ENCODE measurements at regions not wholly inside any gene's neighbourhood (a gene's known extent, or its start where the extent isn't known, plus 50 kb on each side); places are given as distances from the start of the nearest gene placed in this dataset.

- Histone ChIP-seq H3K27ac (ENCODE audit: low read depth in 1 of 2, low read length in 2 of 2) (no peak overlapping the region), H3K27me3 (ENCODE audit: control insufficient read depth in 4 of 4, insufficient read depth in 4 of 4, low read length in 3 of 4) (no peaks in the 10 kb centered on the region), H3K4me3 (ENCODE audit: low read depth in 1 of 3, low read length in 3 of 3) (no peak overlapping the region), H3K36me3 (ENCODE audit: control insufficient read depth in 4 of 4, insufficient read depth in 3 of 4, low read depth in 1 of 4, low read length in 3 of 4) (no peaks in the 10 kb centered on the region), H3K9ac (ENCODE audit: low read depth in 1 of 2, low read length in 2 of 2) (no peak overlapping the region), H3K4me1 (ENCODE audit: control insufficient read depth in 4 of 4, insufficient read depth in 4 of 4, low read length in 3 of 4) (no peaks in the 10 kb centered on the region), H3K9me3 (ENCODE audit: control insufficient read depth in 4 of 4, low read length in 3 of 4) (peaks cover 0 to 2% (median 0%) of the 10 kb centered on the region in 4 donors)
- TF ChIP-seq JUND (IDR thresholded peaks at IDR 0.05) (no peak), TAF1 (conservative IDR thresholded peaks at IDR 0.05) (no peak), HNF4A (conservative IDR thresholded peaks at IDR 0.05) (no peak), ATF3 (IDR thresholded peaks at IDR 0.05) (no peak), FOXA2 (IDR thresholded peaks at IDR 0.05) (no peak), SP1 (IDR thresholded peaks at IDR 0.05) (no peak), EGR1 (IDR thresholded peaks at IDR 0.05; ENCODE audit: low read depth in 2 of 2) (no peak), MAX (IDR thresholded peaks at IDR 0.05) (no peak)
- no peak for DNase-seq (ENCODE audit: low spot score)
- WGBS, result 85% methylated on average over 2 of the region's 2 CpGs
These were observed 265.3 kb downstream of the MYCN start for GRCh38 chr2:16205631-16206030.

GRCh38 chr2:16204886-16205620, 264.7 kb downstream of the MYCN start:
- Histone ChIP-seq H3K27me3 (ENCODE audit: control insufficient read depth in 4 of 4, insufficient read depth in 4 of 4, low read length in 3 of 4) (no peaks in the 10 kb centered on the region), H3K9ac (ENCODE audit: low read depth in 1 of 2, low read length in 2 of 2) (no peak overlapping the region), H3K27ac (ENCODE audit: low read depth in 1 of 2, low read length in 2 of 2) (no peak overlapping the region), H3K9me3 (ENCODE audit: control insufficient read depth in 4 of 4, low read length in 3 of 4) (peaks cover 0 to 2% (median 0%) of the 10 kb centered on the region in 4 donors), H3K4me1 (ENCODE audit: control insufficient read depth in 4 of 4, insufficient read depth in 4 of 4, low read length in 3 of 4) (no peaks in the 10 kb centered on the region), H3K4me3 (ENCODE audit: low read depth in 1 of 3, low read length in 3 of 3) (no peak overlapping the region), H3K36me3 (ENCODE audit: control insufficient read depth in 4 of 4, insufficient read depth in 3 of 4, low read depth in 1 of 4, low read length in 3 of 4) (no peaks in the 10 kb centered on the region)
- no peak for TF ChIP-seq GABPA (IDR thresholded peaks at IDR 0.05 in 1 of 2, conservative IDR thresholded peaks at IDR 0.05 in 1 of 2)
- no peak for TF ChIP-seq RXRA (IDR thresholded peaks at IDR 0.05)
- no peak for TF ChIP-seq FOXA1 (IDR thresholded peaks at IDR 0.05)
- TF ChIP-seq CTCF (IDR thresholded peaks at IDR 0.05; ENCODE audit: low read depth, low read length, missing input control), result no peak
- no peak for TF ChIP-seq REST (IDR thresholded peaks at IDR 0.05)
- no peak for TF ChIP-seq SP1 (IDR thresholded peaks at IDR 0.05)
- TF ChIP-seq YY1 (IDR thresholded peaks at IDR 0.05), result no peak
- no peak for TF ChIP-seq FOXA2 (IDR thresholded peaks at IDR 0.05)
- TF ChIP-seq JUND (IDR thresholded peaks at IDR 0.05), result no peak
- TF ChIP-seq ATF3 (IDR thresholded peaks at IDR 0.05), result no peak
- no peak for TF ChIP-seq MAX (IDR thresholded peaks at IDR 0.05)
- TF ChIP-seq EGR1 (IDR thresholded peaks at IDR 0.05; ENCODE audit: low read depth in 2 of 2), result no peak
- TF ChIP-seq HNF4A (conservative IDR thresholded peaks at IDR 0.05), result no peak
- no peak for TF ChIP-seq NR2F2 (IDR thresholded peaks at IDR 0.05)
- TF ChIP-seq HNF4G (IDR thresholded peaks at IDR 0.05), result no peak
- no peak for TF ChIP-seq TAF1 (conservative IDR thresholded peaks at IDR 0.05)
- TF ChIP-seq RAD21 (IDR thresholded peaks at IDR 0.05), result no peak
- TF ChIP-seq ZBTB33 (IDR thresholded peaks at IDR 0.05), result no peak
- DNase-seq (ENCODE audit: low spot score), result no peak
- WGBS, result 86% methylated on average over 12 of the region's 12 CpGs
